HG03108 (cell line): ENCODE measurements at regions not wholly inside any gene's neighbourhood (a gene's known extent, or its start where the extent isn't known, plus 50 kb on each side); places are given as distances from the start of the nearest gene placed in this dataset.

Source experiments
- ATAC-seq: cut with Tn5 transposase; IDR thresholded peaks from one replicate; pipeline ENCODE4 v1.9.1; 2021; ENCODE audit warnings: moderate library complexity; ENCODE audit not compliant: unreplicated experiment

DNA sequence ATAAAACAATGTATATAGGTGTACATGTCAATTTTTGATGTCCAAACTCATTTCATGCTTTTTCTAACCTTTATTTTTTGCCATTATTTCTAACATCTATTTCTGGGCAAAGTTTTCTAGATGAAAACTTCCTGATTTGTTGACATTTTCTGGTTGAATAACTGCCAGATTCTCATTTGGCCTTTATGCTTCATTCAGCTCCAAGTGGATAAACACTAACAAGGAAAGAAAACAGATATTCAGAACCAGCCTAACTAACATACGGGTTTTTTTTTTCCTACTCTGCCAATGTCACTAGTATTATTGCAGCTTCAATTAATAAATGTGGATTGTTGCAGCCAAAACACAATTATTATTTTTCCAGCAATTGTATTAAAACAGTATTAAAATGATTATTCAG lies 50.9 kb upstream of the RAP1GDS1 start:
- no peak for ATAC-seq

DNA sequence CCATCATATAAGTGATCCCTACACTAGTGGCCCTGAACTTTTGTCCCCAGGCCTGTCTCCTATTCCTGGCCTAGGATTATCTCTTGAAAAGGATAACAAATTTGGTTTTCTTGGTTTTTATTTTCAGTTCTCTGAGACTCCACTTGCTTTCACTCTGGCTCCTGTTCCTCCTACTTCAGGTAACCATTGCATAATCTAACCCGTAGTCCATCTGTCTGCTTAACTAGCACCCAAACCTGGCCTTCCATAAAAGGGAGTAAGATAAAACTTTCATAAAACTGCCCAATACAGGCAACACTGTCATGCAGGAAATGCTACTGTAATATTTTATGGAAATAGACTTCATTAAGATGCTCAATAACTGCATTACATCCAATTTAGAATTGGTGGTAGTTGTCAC lies 52.1 kb upstream of the RAP1GDS1 start:
- no peak for ATAC-seq

DNA sequence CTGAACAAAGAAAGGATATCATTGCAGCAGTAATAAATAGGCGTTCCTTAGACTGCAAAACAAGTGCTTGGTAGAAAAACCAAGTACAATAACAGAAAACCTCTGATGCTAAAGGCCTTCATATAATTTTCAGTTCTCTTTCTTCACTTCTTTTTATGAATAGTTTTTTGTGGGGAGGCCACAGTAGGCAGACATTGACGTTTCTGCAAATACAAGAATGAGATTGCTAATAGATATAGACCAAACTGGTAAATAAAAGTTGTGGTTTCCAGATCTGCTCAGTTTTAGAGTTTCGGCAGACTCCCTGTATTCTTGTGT lies 57.0 kb upstream of the RAP1GDS1 start:
- ATAC-seq = peak; percentile 41

DNA sequence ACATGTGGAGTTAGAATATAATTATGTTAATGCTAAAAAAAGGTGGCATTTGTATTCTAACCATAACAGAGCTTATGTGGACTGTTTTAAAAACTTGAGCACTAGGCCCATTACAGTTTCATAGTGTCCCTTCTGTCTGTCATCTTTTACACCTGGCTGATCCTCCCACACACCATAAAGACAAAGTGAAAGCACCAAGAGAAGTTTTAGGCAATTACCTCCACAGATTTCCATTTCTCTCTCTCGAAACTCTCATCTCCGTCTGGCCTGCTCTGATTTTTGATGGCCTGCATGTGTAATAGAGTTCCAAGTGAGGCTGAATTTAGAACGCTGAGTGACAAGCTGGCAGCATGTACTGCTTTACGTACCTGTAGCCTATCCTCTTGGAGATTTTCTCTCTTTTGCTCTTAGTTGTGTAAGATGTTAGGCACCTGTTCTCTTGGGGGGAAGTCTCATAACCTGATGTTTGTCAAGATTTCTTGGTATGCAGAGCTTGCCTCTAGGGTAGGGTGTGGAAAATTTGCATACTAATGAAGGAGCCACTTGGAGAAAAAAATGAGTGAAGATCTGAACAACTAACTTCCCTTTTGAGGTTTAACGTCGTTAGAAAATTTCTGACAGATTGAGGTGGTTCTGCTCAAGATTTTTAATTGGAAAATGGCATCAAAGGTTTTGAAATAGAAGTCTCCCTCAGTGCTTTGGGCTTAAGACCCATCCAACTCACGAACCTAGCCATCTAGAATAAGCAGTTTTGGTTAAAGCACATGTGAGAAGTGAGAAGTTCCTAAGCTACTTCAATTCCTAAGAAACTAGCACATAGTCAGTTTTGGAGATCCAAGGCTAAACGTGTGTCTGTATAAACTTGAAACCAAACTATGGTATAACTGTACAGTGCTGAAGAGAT lies 57.6 kb upstream of the RAP1GDS1 start:
- ATAC-seq = peak; percentile 80

DNA sequence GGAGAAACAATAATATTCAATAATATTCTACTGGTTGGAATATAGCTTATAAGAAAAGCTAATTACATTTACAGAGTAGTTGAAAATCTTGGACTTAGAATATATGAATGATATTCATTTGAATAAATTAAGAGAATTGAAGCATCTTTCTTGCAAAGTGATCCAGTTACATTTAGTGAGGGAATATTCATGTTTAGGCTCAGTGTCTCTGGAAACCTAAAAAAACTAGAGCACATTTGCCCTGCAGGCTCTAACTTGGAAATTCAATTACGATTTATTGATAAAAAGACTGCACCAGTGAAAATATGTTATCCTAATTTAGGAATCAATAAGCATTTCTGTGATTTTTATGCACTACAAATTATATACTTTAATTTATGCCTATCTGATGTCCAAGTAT lies 58.3 kb upstream of the RAP1GDS1 start:
- ATAC-seq = no peak

DNA sequence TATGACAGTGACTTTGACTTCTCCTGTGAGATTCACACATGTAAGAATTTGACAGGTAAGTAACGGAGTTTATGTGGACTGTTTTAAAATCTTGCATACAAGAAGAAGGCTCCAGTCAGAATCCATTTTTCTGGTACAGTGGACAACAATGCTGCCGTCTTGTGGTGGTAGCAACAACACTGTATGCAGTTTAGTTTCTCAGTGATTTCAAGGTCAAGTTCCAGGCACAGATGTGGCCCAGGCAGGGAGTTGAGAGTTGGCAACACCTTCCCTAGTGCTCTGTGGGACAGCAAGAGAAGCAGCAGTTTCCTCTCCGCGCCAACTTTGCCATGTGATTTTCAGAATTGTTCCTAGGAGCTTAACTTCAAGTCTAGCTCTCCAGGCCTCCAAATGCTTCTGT lies 56.0 kb upstream of the STPG2 start:
- no peak for ATAC-seq

DNA sequence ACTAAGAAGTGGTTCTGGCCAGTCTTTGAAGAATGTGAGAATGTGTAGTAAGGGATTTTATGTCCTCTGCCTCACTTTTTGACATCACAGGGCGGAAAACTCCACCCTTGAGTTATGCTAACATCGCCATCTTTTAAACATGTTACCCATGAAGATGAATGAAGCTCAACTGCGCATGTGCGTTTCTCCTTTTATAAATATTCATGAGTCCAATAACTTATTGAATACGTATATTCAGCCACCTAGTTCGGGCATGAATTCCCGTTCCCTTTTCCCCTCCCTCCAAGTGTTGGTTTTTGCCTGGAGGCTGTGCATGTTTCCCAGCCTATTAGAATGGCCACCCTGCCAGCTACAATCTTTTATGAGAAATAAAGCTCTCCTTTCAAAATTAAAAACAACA lies 51.7 kb upstream of the STPG2 start:
- no peak for ATAC-seq

DNA sequence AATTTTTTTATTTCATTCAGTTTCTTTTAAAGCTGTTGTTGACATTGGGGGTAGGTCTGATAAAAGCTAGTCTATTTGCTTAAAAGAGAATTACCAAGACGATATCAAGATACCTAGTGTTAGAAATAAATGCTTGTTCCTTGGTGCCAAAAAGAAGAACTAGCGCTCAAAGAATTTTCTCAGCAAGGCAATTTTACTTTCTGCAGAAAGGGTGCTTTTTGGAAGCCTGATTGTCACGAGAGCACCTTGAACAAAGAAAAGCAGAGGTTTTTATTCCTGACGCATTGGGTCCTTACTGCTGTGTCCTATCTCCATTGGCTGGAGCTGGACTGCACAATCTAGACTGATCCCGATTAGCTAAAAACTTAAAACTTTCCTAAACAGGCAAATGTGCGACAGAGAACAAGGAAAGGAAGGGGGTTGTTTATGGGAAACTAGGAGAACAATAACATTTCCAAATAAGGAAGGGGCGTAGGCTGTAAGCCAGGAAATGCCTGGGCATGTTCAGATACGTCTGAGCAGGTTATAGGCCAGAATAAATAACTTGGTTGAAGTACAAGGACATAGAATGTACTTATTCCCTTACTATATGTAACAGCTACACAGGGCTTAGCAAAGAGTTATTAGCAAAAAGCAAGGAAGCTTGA lies 50.3 kb upstream of the STPG2 start:
- ATAC-seq = no peak
